ENCODE measurements at regions not wholly inside any gene's neighbourhood (a gene's known extent, or its start where the extent isn't known, plus 50 kb on each side); places are given as distances from the start of the nearest gene placed in this dataset.

- TF ChIP-seq CTCF (IDR thresholded peaks at IDR 0.05) (no peak), POLR2A (IDR thresholded peaks at IDR 0.05) (no peak)
These were observed 1023.2 kb downstream of the TBL1XR1 start for GRCh38 chr3:176174060-176174459.

All from lower leg skin (tissue), 3 donors.